Left ventricle myocardium inferior (tissue), 1 donor: ENCODE measurements at regions not wholly inside any gene's neighbourhood (a gene's known extent, or its start where the extent isn't known, plus 50 kb on each side); places are given as distances from the start of the nearest gene placed in this dataset.

Experiments
- DNase-seq: peaks from one replicate; pipeline ENCODE4 v3.0.0-alpha.2; 2020
- H3K27ac ChIP-seq: fragments of 200-600 bp; replicated peaks from 2 replicates; pipeline ENCODE4 v1.8.0; 2021
- H3K27me3 ChIP-seq: fragments of 200-600 bp; 2 replicates; pipeline ENCODE4 v1.8.0; 2021; ENCODE audit warnings: low read depth
- H3K36me3 ChIP-seq: fragments of 200-600 bp; 2 replicates; pipeline ENCODE4 v1.8.0; 2021
- H3K4me1 ChIP-seq: fragments of 200-600 bp; 2 replicates; pipeline ENCODE4 v1.8.0; 2021
- H3K4me3 ChIP-seq: fragments of 200-600 bp; 2 replicates; pipeline ENCODE4 v1.8.0; 2021; ENCODE audit warnings: mild to moderate bottlenecking, moderate library complexity
- H3K9me3 ChIP-seq: fragments of 200-600 bp; replicated peaks from 2 replicates; pipeline ENCODE4 v1.8.0; 2021
- intact Hi-C: fragments of 100-400 bp; cut with micrococcal nuclease; formaldehyde crosslinking; loops from one replicate; pipeline ENCODE4 v1.11.0; 2022
- TF ChIP-seq, protein P1 (sequence below): fragments of 200-600 bp; IDR thresholded peaks from 2 replicates; pipeline ENCODE4 v1.8.0; 2021; ENCODE audit warnings: antibody characterized with exemption, mild to moderate bottlenecking, borderline replicate concordance
- donor health status: DM: no; HTN: yes; CAD: no; lungs with severe emphysema.

DNA sequence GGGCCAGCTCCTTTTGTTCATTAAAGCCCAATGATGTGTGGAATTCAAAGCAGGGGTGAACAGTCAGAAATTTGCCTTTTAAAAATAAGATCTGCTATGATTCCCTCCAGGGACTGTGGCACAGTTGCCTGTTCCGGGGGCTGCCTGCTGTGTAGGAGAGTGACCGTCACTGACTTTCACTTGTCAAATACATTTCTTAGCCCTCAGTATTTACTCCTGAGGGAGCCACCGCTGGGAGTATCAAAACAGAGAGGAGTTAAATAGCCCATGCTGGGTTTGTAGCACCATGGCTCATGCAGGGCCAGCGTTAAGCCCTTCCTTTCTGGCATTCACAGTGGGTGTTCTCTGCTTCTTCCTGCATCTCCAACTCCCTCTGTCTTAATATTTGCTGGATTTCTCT, 897.8 kb downstream of the SORCS3 start:
- H3K9me3 ChIP-seq: peaks cover 3% of the 10 kb centered on the region
- H3K4me1 ChIP-seq: no peaks in the 10 kb centered on the region
- no peaks in the 10 kb centered on the region for H3K36me3 ChIP-seq
- TF ChIP-seq, protein P1, sequence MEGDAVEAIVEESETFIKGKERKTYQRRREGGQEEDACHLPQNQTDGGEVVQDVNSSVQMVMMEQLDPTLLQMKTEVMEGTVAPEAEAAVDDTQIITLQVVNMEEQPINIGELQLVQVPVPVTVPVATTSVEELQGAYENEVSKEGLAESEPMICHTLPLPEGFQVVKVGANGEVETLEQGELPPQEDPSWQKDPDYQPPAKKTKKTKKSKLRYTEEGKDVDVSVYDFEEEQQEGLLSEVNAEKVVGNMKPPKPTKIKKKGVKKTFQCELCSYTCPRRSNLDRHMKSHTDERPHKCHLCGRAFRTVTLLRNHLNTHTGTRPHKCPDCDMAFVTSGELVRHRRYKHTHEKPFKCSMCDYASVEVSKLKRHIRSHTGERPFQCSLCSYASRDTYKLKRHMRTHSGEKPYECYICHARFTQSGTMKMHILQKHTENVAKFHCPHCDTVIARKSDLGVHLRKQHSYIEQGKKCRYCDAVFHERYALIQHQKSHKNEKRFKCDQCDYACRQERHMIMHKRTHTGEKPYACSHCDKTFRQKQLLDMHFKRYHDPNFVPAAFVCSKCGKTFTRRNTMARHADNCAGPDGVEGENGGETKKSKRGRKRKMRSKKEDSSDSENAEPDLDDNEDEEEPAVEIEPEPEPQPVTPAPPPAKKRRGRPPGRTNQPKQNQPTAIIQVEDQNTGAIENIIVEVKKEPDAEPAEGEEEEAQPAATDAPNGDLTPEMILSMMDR: no peak
- no peak overlapping the region for H3K27ac ChIP-seq
- no peak for DNase-seq
- no peaks in the 10 kb centered on the region for H3K27me3 ChIP-seq
- intact Hi-C loops: no loop called here
- no peak overlapping the region for H3K4me3 ChIP-seq

DNA sequence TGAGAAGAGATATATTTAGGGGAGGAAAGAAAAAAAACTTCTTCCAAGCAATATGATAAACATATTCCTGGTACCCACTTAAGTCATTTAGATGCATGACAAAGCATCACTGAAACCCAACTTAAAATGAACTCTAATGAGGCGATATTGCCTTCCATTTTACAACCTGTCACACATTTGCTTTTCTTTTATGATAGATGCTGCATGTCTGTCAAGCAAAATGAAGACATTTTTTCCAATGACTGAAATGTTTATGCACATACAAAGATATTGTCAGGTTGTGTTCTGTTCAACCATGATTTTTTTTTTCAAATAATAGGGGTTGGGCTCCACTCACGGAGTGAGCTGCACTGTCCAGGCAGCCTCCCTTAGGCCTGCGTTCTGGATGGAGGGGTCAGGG, 894.4 kb downstream of the SORCS3 start:
- Histone ChIP-seq H3K36me3 (no peaks in the 10 kb centered on the region), H3K27me3 (no peaks in the 10 kb centered on the region), H3K9me3 (peaks cover 22% of the 10 kb centered on the region), H3K4me1 (no peaks in the 10 kb centered on the region), H3K27ac (no peak overlapping the region), H3K4me3 (no peak overlapping the region)
- intact Hi-C loops: no loop called here
- no peak for DNase-seq
- TF ChIP-seq, protein P1: no peak

DNA sequence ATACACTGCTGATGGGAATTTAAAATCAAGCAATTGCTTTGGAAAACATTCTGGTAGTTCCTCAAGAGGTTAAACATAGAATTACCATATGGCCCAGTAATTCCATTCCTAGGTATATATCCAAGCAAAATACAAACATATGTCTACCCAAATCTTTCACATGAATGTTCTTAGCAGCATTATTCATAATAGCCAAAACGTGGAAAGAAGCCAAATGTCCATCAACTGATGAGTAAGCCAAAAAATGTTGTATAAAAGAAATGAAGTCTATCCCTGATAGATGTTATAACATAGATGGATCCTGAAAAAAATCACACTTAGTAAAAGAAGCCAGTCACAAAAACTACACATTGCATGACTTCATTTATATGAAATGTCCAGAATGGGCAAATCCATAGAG, 893.0 kb downstream of the SORCS3 start:
- DNase-seq: no peak
- H3K4me3 ChIP-seq: no peak overlapping the region
- TF ChIP-seq, protein P1: no peak
- H3K27me3 ChIP-seq: no peaks in the 10 kb centered on the region
- H3K36me3 ChIP-seq: no peaks in the 10 kb centered on the region
- intact Hi-C loops: no loop called here
- H3K27ac ChIP-seq: no peak overlapping the region
- H3K9me3 ChIP-seq: peaks cover 22% of the 10 kb centered on the region
- H3K4me1 ChIP-seq: no peaks in the 10 kb centered on the region

DNA sequence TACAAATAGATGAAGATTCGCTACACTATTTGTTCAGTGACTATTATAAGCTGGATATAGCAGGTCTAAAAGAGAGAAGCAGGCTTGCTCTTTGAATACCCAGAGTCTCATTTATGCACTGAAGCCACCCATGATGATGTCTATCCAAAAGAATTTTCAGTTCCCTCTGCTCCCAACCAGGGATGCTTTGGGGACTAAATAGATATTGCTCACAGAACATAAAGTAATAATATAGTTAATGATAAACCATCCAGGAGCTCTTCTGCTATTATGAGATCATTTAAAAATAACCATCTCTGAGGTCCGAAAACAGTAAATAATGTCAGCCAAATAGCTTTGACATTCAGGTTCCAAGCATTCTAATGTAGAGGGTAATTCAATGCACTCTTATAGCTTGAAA, 875.4 kb downstream of the SORCS3 start:
- no peak overlapping the region for H3K4me3 ChIP-seq
- no peak for DNase-seq
- no peaks in the 10 kb centered on the region for H3K4me1 ChIP-seq
- H3K27me3 ChIP-seq: peaks cover 7% of the 10 kb centered on the region
- H3K27ac ChIP-seq: no peak overlapping the region
- no peaks in the 10 kb centered on the region for H3K36me3 ChIP-seq
- TF ChIP-seq, protein P1: no peak
- no peaks in the 10 kb centered on the region for H3K9me3 ChIP-seq
- intact Hi-C loops: no loop called here

DNA sequence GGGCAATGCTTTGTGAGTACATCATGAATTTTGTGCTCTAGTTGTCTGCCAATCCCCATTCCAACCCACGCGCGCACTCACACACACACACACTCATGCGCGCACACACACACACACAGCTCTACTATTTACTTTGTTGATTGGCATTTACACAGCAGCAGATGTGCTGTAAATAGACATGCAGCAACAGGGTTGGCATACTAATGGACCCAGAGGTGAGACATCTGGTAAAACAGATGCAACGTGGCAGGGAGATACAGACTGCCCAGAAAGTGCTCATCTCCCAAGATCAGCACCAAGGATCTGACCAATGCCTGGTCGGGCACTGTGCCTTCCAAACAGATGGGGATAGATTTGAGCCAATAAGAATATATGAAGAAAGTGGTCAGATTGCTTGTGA, 873.0 kb downstream of the SORCS3 start:
- no peak overlapping the region for H3K27ac ChIP-seq
- no peak for DNase-seq
- no peak overlapping the region for H3K4me3 ChIP-seq
- no peaks in the 10 kb centered on the region for H3K4me1 ChIP-seq
- H3K9me3 ChIP-seq: no peaks in the 10 kb centered on the region
- TF ChIP-seq, protein P1: no peak
- peaks cover 6% of the 10 kb centered on the region for H3K27me3 ChIP-seq
- intact Hi-C loops: no loop called here
- no peaks in the 10 kb centered on the region for H3K36me3 ChIP-seq

DNA sequence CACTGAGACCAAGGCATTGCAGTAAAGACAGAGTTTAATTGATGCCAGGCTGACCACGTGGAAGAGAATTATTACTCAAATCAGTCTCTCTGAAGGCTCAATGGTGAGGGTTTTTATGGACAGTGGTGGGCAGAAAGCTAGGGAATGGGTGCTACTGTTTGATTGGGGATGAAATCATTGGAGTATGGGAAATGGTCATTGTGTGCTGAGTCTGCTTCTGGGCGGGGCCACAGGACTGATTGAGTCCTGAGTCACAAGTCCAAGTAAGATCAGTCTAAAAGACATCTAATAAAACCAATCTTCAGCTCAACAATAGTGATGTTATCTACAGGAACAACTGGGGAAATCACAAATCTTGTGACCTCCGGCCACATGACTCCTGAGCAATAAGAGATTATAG, 868.4 kb downstream of the SORCS3 start:
- TF ChIP-seq, protein P1: no peak
- H3K27me3 ChIP-seq: no peaks in the 10 kb centered on the region
- H3K9me3 ChIP-seq: no peaks in the 10 kb centered on the region
- intact Hi-C loops: no loop called here
- no peaks in the 10 kb centered on the region for H3K36me3 ChIP-seq
- no peak overlapping the region for H3K27ac ChIP-seq
- no peaks in the 10 kb centered on the region for H3K4me1 ChIP-seq
- H3K4me3 ChIP-seq: no peak overlapping the region
- DNase-seq: no peak
